ENCODE measurements at regions not wholly inside any gene's neighbourhood (a gene's known extent, or its start where the extent isn't known, plus 50 kb on each side); places are given as distances from the start of the nearest gene placed in this dataset.

DNA sequence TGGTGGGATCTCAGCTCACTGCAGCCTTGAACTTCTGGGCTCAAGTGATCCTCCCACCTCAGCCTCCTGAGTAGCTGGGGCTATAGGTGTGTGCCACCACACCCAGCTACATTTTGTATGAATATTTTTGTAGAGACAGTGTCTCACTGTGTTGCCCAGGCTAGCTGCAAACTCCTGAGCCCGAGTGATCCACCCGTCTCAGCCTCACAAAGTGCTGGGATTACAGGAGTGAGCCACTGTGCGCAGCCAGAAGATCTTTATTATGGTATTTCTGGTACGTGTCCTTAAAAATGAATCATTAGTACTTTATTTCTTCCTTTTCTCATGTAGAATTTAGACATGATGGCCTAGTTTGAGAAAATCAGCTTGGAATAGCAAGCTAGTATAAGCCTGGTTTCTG, 153.3 kb downstream of the BCHE start:
- Histone ChIP-seq H3K36me3 (no peaks in the 10 kb centered on the region), H3K9me3 (no peaks in the 10 kb centered on the region), H3K27ac (no peak overlapping the region), H3K4me1 (ENCODE audit: insufficient read depth) (no peaks in the 10 kb centered on the region), H3K27me3 (no peaks in the 10 kb centered on the region), H3K4me3 (no peak overlapping the region)
- TF ChIP-seq POLR2A (IDR thresholded peaks at IDR 0.05) (no peak), EP300 (IDR thresholded peaks at IDR 0.05) (no peak), CTCF (IDR thresholded peaks at IDR 0.05) (no peak)
- DNase-seq, result no peak
- 86 to 88% (median 88%) methylated on average over 4 of the region's 4 CpGs for WGBS, 3 donors
- intact Hi-C loops (cut with DNase I), result no loop called here

GRCh38 chr3:165682734-165683133, 154.5 kb downstream of the BCHE start:
- H3K4me1 ChIP-seq (ENCODE audit: insufficient read depth), result no peaks in the 10 kb centered on the region
- 83 to 93% (median 85%) methylated on average over 3 of the region's 3 CpGs for WGBS, 3 donors
- DNase-seq, result no peak
- H3K36me3 ChIP-seq, result no peaks in the 10 kb centered on the region
- H3K9me3 ChIP-seq, result no peaks in the 10 kb centered on the region
- no peaks in the 10 kb centered on the region for H3K27me3 ChIP-seq
- no peak overlapping the region for H3K27ac ChIP-seq
- H3K4me3 ChIP-seq, result no peak overlapping the region
- intact Hi-C loops (cut with DNase I), result no loop called here
- TF ChIP-seq EP300 (IDR thresholded peaks at IDR 0.05) (no peak), POLR2A (IDR thresholded peaks at IDR 0.05) (no peak), CTCF (IDR thresholded peaks at IDR 0.05) (no peak)

- H3K27ac ChIP-seq, result no peak overlapping the region
- intact Hi-C loops (cut with DNase I), result no loop called here
- H3K27me3 ChIP-seq, result no peaks in the 10 kb centered on the region
- no peaks in the 10 kb centered on the region for H3K9me3 ChIP-seq
- TF ChIP-seq CTCF (IDR thresholded peaks at IDR 0.05) (no peak), POLR2A (IDR thresholded peaks at IDR 0.05) (no peak), EP300 (IDR thresholded peaks at IDR 0.05) (no peak)
- H3K36me3 ChIP-seq, result no peaks in the 10 kb centered on the region
- H3K4me1 ChIP-seq (ENCODE audit: insufficient read depth), result no peaks in the 10 kb centered on the region
- WGBS, 3 donors, result 44 to 60% (median 46%) methylated on average over 2 of the region's 2 CpGs
- no peak for DNase-seq
- H3K4me3 ChIP-seq, result no peak overlapping the region
Measured at GRCh38 chr3:165669967-165670366, 167.3 kb downstream of the BCHE start.

DNA sequence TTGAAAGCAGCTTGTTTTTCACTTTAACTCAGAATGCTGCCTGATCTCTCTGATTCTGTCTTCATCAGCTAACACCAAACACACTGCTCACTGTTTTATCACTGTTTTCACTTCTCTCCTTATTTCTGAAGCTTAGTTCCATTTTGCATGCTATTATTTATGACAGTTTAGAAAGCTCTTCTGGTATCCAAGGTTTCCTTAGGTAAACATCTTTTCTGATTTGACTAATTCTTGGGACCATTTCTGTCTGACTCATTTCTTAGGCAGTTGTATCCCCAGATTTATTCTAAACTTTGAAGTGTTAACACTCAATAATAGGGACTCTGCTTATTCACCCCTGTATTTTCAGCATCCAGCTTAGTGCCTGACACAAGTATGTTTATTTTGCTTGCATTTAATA, 167.7 kb downstream of the BCHE start:
- TF ChIP-seq CTCF (IDR thresholded peaks at IDR 0.05), result no peak
- no peak for TF ChIP-seq EP300 (IDR thresholded peaks at IDR 0.05)
- no peak for TF ChIP-seq POLR2A (IDR thresholded peaks at IDR 0.05)

GRCh38 chr3:165667676-165668075, 169.5 kb downstream of the BCHE start:
- 83 to 91% (median 90%) methylated on average over 2 of the region's 2 CpGs for WGBS, 3 donors
- Histone ChIP-seq H3K9me3 (no peaks in the 10 kb centered on the region), H3K27ac (no peak overlapping the region), H3K4me1 (ENCODE audit: insufficient read depth) (no peaks in the 10 kb centered on the region), H3K36me3 (no peaks in the 10 kb centered on the region), H3K27me3 (no peaks in the 10 kb centered on the region), H3K4me3 (no peak overlapping the region)
- no peak for TF ChIP-seq EP300 (IDR thresholded peaks at IDR 0.05)
- no peak for TF ChIP-seq POLR2A (IDR thresholded peaks at IDR 0.05)
- no peak for TF ChIP-seq CTCF (IDR thresholded peaks at IDR 0.05)
- DNase-seq, result no peak
- intact Hi-C loops (cut with DNase I), result no loop called here

More for the DNA sequence above, 167.7 kb downstream of the BCHE start:
- intact Hi-C loops (cut with DNase I), result no loop called here
- DNase-seq, result no peak
- Histone ChIP-seq H3K4me3 (no peak overlapping the region), H3K36me3 (no peaks in the 10 kb centered on the region), H3K27me3 (no peaks in the 10 kb centered on the region), H3K27ac (no peak overlapping the region), H3K4me1 (ENCODE audit: insufficient read depth) (no peaks in the 10 kb centered on the region), H3K9me3 (no peaks in the 10 kb centered on the region)

Data from ovary (tissue), 7 donors.